SK-N-SH (cell line): ENCODE measurements at regions not wholly inside any gene's neighbourhood (a gene's known extent, or its start where the extent isn't known, plus 50 kb on each side); places are given as distances from the start of the nearest gene placed in this dataset.

Experiments
- CTCF ChIA-PET: fragments of 300-600, 350-600 bp; formaldehyde crosslinking; extraction: SDS; loops from one replicate; lab custom pipeline; 2021; lab: Yijun Ruan, JAX
- POLR2A ChIA-PET: fragments of 350-600 bp; sonication (Branson Sonifier 250); formaldehyde crosslinking; extraction: SDS; loops from one replicate; lab custom pipeline; 2020; ENCODE audit warnings: antibody characterized with exemption, inconsistent platforms; lab: Yijun Ruan, JAX
- DNase-seq: peaks from one replicate; pipeline ENCODE4 v3.0.0; 2012
- H2AFZ ChIP-seq: fragments of 200-600 bp; sonication (generic); 2 replicates; pipeline ENCODE4 v1.8.1; 2016; ENCODE audit warnings: antibody characterized with exemption, mild to moderate bottlenecking, low read depth
- H3F3A ChIP-seq: fragments of 200-600 bp; sonication (generic); replicated peaks from 2 replicates; pipeline ENCODE3; 2016; ENCODE audit warnings: antibody characterized with exemption, mild to moderate bottlenecking; ENCODE audit not compliant: insufficient read depth
- H3K27ac ChIP-seq, 2 experiments: fragments of 200-500 bp in 1 of 2; fragments of 200-600 bp in 1 of 2; sonication (Bioruptor generic) in 1 of 2; sonication (generic), shearing (Covaris generic) in 1 of 2; 2 replicates each; pipeline versions ENCODE4 v1.5.1 to v1.6.1; 2014 to 2016; ENCODE audit warnings: low read depth in 2 of 2, inconsistent platforms in 1 of 2, low read length in 1 of 2, mild to moderate bottlenecking in 1 of 2, mixed read lengths in 1 of 2
- H3K27me3 ChIP-seq: fragments of 200-600 bp; sonication (generic), shearing (Covaris generic); 2 replicates; pipeline ENCODE4 v1.6.1; 2016; ENCODE audit warnings: mixed run types; ENCODE audit not compliant: insufficient read depth
- H3K36me3 ChIP-seq, 2 experiments: fragments of 200-500 bp in 1 of 2; fragments of 200-600 bp in 1 of 2; sonication (Bioruptor generic) in 1 of 2; sonication (generic) in 1 of 2; replicated peaks in 1 of 2; 2 replicates each; pipeline versions ENCODE3 to v1.5.1; 2014 to 2016; ENCODE audit warnings: low read length in 1 of 2, mild to moderate bottlenecking in 1 of 2; ENCODE audit not compliant: insufficient read depth in 2 of 2, control insufficient read depth in 1 of 2
- H3K4me1 ChIP-seq, 2 experiments: fragments of 200-500 bp in 1 of 2; fragments of 200-600 bp in 1 of 2; sonication (Bioruptor generic) in 1 of 2; sonication (generic), shearing (Covaris generic) in 1 of 2; 2 replicates each; pipeline versions ENCODE4 v1.5.1 to v1.6.1; 2014 to 2016; ENCODE audit warnings: low read depth in 1 of 2, low read length in 1 of 2, mixed run types in 1 of 2; ENCODE audit not compliant: insufficient read depth in 2 of 2, control insufficient read depth in 1 of 2
- H3K4me2 ChIP-seq: fragments of 200-600 bp; sonication (generic), shearing (Covaris generic); 2 replicates; pipeline ENCODE4 v1.6.1; 2017; ENCODE audit warnings: mixed run types
- H3K4me3 ChIP-seq, 2 experiments: fragments of 200-500 bp in 1 of 2; fragments of 200-600 bp in 1 of 2; sonication (Bioruptor generic) in 1 of 2; sonication (generic), shearing (Covaris generic) in 1 of 2; 2 replicates each; pipeline versions ENCODE4 v1.5.1 to v1.8.1; 2014 to 2016; ENCODE audit warnings: low read depth in 2 of 2, inconsistent platforms in 1 of 2, low read length in 1 of 2, mild to moderate bottlenecking in 1 of 2, mixed read lengths in 1 of 2, moderate library complexity in 1 of 2
- H3K79me2 ChIP-seq: fragments of 200-600 bp; sonication (generic); 2 replicates; pipeline ENCODE4 v1.8.1; 2017; ENCODE audit warnings: mild to moderate bottlenecking; ENCODE audit not compliant: insufficient read depth
- H3K9ac ChIP-seq: fragments of 200-600 bp; sonication (generic); 2 replicates; pipeline ENCODE4 v1.6.1; 2017; ENCODE audit warnings: mixed run types
- H3K9me2 ChIP-seq: fragments of 200-600 bp; sonication (generic); 2 replicates; pipeline ENCODE4 v1.6.1; 2017; ENCODE audit warnings: mixed run types
- H3K9me3 ChIP-seq: fragments of 200-600 bp; sonication (generic); 2 replicates; pipeline ENCODE4 v1.6.1; 2017; ENCODE audit warnings: mixed run types, mild to moderate bottlenecking, moderate library complexity
- H4K20me1 ChIP-seq: fragments of 200-600 bp; sonication (generic); 2 replicates; pipeline ENCODE4 v1.6.1; 2017; ENCODE audit warnings: mild to moderate bottlenecking, mixed run types; ENCODE audit not compliant: insufficient read depth
- CHD2 ChIP-seq: fragments of 150-350 bp; IDR thresholded peaks from 2 replicates; pipeline ENCODE4 v1.6.1; 2018; ENCODE audit warnings: low read length; ENCODE audit not compliant: partially characterized antibody
- CTCF ChIP-seq: fragments of 200-600 bp; sonication (generic); IDR thresholded peaks from 2 replicates; pipeline ENCODE4 v1.6.1; 2017; ENCODE audit warnings: antibody characterized with exemption, mild to moderate bottlenecking, moderate library complexity
- EP300 ChIP-seq, 2 experiments: IDR thresholded peaks; 2 replicates each; pipeline versions ENCODE4 v1.4.0 to v1.6.1; 2012; ENCODE audit warnings: borderline replicate concordance in 1 of 2, low read depth in 1 of 2, low read length in 1 of 2
- EZH2phosphoT487 ChIP-seq: fragments of 200-600 bp; sonication (generic); IDR thresholded peaks from 2 replicates; pipeline ENCODE4 v1.6.1; 2017; ENCODE audit warnings: low read depth, mixed run types, mild to moderate bottlenecking, antibody characterized with exemption, moderate library complexity, borderline replicate concordance
- FOSL2 ChIP-seq: IDR thresholded peaks from 2 replicates; pipeline ENCODE4 v1.4.0; 2012; ENCODE audit warnings: low read depth, mild to moderate bottlenecking, moderate library complexity, borderline replicate concordance
- FOXJ3 ChIP-seq: sonication (generic); formaldehyde crosslinking; IDR thresholded peaks from 2 replicates; pipeline ENCODE4 v1.5.1; 2020; ENCODE audit warnings: mild to moderate bottlenecking, missing genetic modification reagents
- FOXM1 ChIP-seq: IDR thresholded peaks from 2 replicates; pipeline ENCODE4 v1.4.0; 2012; ENCODE audit warnings: low read depth, mild to moderate bottlenecking
- GABPA ChIP-seq: IDR thresholded peaks from 2 replicates; pipeline ENCODE4 v1.4.0; 2012; ENCODE audit warnings: low read depth, mild to moderate bottlenecking
- GATA2 ChIP-seq: sonication (generic); formaldehyde crosslinking; IDR thresholded peaks from 2 replicates; pipeline ENCODE4 v1.5.0; 2020; ENCODE audit warnings: mild to moderate bottlenecking, missing genetic modification reagents
- IRF3 ChIP-seq: fragments of 150-350 bp; IDR thresholded peaks from 2 replicates; pipeline ENCODE4 v1.6.1; 2016; ENCODE audit warnings: mild to moderate bottlenecking, low read depth, low read length
- MAX ChIP-seq: IDR thresholded peaks from 2 replicates; pipeline ENCODE4 v1.4.0; 2012; ENCODE audit warnings: low read depth
- MEF2A ChIP-seq: IDR thresholded peaks from 2 replicates; pipeline ENCODE4 v1.4.0; 2012; ENCODE audit warnings: low read depth, borderline replicate concordance
- NFIC ChIP-seq: IDR thresholded peaks from 2 replicates; pipeline ENCODE4 v1.4.0; 2012; ENCODE audit warnings: borderline replicate concordance
- NRF1 ChIP-seq: IDR thresholded peaks from 2 replicates; pipeline ENCODE4 v1.6.1; 2012; ENCODE audit warnings: low read depth, mild to moderate bottlenecking, low read length
- POLR2AphosphoS5 ChIP-seq: IDR thresholded peaks from 2 replicates; pipeline ENCODE4 v1.6.1; 2012; ENCODE audit warnings: low read depth, low read length
- RAD21 ChIP-seq: IDR thresholded peaks from 2 replicates; pipeline ENCODE4 v1.6.1; 2012; ENCODE audit warnings: mild to moderate bottlenecking, low read length
- RCOR1 ChIP-seq: fragments of 150-350 bp; IDR thresholded peaks from 2 replicates; pipeline ENCODE4 v1.6.1; 2017; ENCODE audit warnings: antibody characterized with exemption, low read length
- RXRA ChIP-seq: IDR thresholded peaks from 2 replicates; pipeline ENCODE4 v1.4.0; 2012; ENCODE audit warnings: low read depth, mild to moderate bottlenecking, borderline replicate concordance
- TCF12 ChIP-seq: IDR thresholded peaks from 2 replicates; pipeline ENCODE4 v1.4.0; 2012
- TEAD4 ChIP-seq: IDR thresholded peaks from 2 replicates; pipeline ENCODE4 v1.4.0; 2012; ENCODE audit warnings: mild to moderate bottlenecking, borderline replicate concordance; ENCODE audit not compliant: insufficient read depth
- USF2 ChIP-seq: fragments of 150-350 bp; IDR thresholded peaks from 2 replicates; pipeline ENCODE4 v1.6.1; 2017; ENCODE audit warnings: antibody characterized with exemption, low read length, low read depth, borderline replicate concordance
- YY1 ChIP-seq: IDR thresholded peaks from 2 replicates; pipeline ENCODE4 v1.4.0; 2012; ENCODE audit warnings: low read depth, mild to moderate bottlenecking
- WGBS: methylation state at CpG from one replicate; pipeline ENCODE4 v1.1.6; 2017; ENCODE audit warnings: low lambda C conversion rate; 5-methylcytosine and 5-hydroxymethylcytosine counted together

GRCh38 chr12:59079472-59079871 is 159.2 kb upstream of the LRIG3 start (continued):
- TF ChIP-seq GATA2 (CRISPR knock-in tag) (no peak), RAD21 (no peak), TCF12 (no peak), EP300 (IDR thresholded peaks at IDR 0.05; ENCODE audit: borderline replicate concordance in 1 of 2, low read depth in 1 of 2, low read length in 1 of 2) (no peak), MEF2A (no peak), YY1 (no peak), RCOR1 (no peak), GABPA (no peak)

GRCh38 chr12:59079002-59079401 is 158.7 kb upstream of the LRIG3 start:
- TF ChIP-seq FOSL2 (no peak), CTCF (no peak), TEAD4 (no peak), RCOR1 (no peak), POLR2AphosphoS5 (no peak), RAD21 (no peak), GABPA (no peak)
- Histone ChIP-seq H4K20me1 (no peaks in the 10 kb centered on the region), H3K27me3 (no peaks in the 10 kb centered on the region; the same call in 1 of the 2 replicates), H3K36me3 (no peaks in the 10 kb centered on the region), H3F3A (no peaks in the 10 kb centered on the region), H3K4me1 (peaks cover 0 to 8% of the 10 kb centered on the region in 2 experiments; a peak in 3 of 4 replicates), H3K4me2 (no peak overlapping the region), H2AFZ (no peak overlapping the region), H3K27ac (no peak overlapping the region), H3K4me3 (no peak overlapping the region), H3K9ac (no peak overlapping the region), H3K9me2 (no peaks in the 10 kb centered on the region), H3K79me2 (no peaks in the 10 kb centered on the region), H3K9me3 (no peaks in the 10 kb centered on the region)
- no peak for DNase-seq
- ChIA-PET POLR2A (no interaction called here), CTCF (no interaction called here)
- 43% methylated on average over 2 of the region's 2 CpGs for WGBS

- CTCF ChIA-PET: interaction anchor here (0.9 to 1.4 kb wide), 2 partner anchors 36 to 537 kb away, joined by 3 to 4 read pairs; no protein-coding TSS in a partner anchor
- H2AFZ ChIP-seq: no peak overlapping the region
- no peak for DNase-seq
Observed at GRCh38 chr12:59077575-59078426, 157.5 kb upstream of the LRIG3 start.

More at GRCh38 chr12:59077575-59078426, 157.5 kb upstream of the LRIG3 start:
- Histone ChIP-seq H4K20me1 (no peaks in the 10 kb centered on the region), H3K27ac (no peak overlapping the region), H3K79me2 (no peaks in the 10 kb centered on the region), H3K9me3 (no peaks in the 10 kb centered on the region), H3K9ac (no peak overlapping the region), H3K4me2 (no peak overlapping the region), H3K4me1 (peaks cover 0 to 6% of the 10 kb centered on the region in 2 experiments; a peak in 3 of 4 replicates), H3K27me3 (no peaks in the 10 kb centered on the region; the same call in 1 of the 2 replicates), H3K9me2 (no peaks in the 10 kb centered on the region), H3K4me3 (no peak overlapping the region), H3F3A (no peaks in the 10 kb centered on the region), H3K36me3 (no peaks in the 10 kb centered on the region)
- WGBS: 61% methylated on average over 6 of the region's 6 CpGs
- POLR2A ChIA-PET: no interaction called here
- TF ChIP-seq CHD2 (no peak), EZH2phosphoT487 (no peak), NRF1 (no peak), FOXJ3 (CRISPR knock-in tag) (no peak), FOXM1 (no peak), IRF3 (no peak), RCOR1 (no peak), MAX (no peak), TCF12 (no peak), POLR2AphosphoS5 (no peak), RXRA (no peak), FOSL2 (no peak), NFIC (no peak), USF2 (no peak)
